ENCODE measurements at regions not wholly inside any gene's neighbourhood (a gene's known extent, or its start where the extent isn't known, plus 50 kb on each side); places are given as distances from the start of the nearest gene placed in this dataset.

- Histone ChIP-seq H3K36me3 (ENCODE audit: control insufficient read depth in 1 of 2, insufficient read depth in 2 of 2, low read length in 2 of 2) (no peaks in the 10 kb centered on the region), H3K9me2 (ENCODE audit: insufficient read depth) (no peaks in the 10 kb centered on the region), H3K27ac (ENCODE audit: low read depth, low read length) (no peak overlapping the region), H3K27me3 (ENCODE audit: insufficient read depth, low read length) (no peaks in the 10 kb centered on the region), H3K4me2 (ENCODE audit: low read length) (no peak overlapping the region), H3K79me2 (ENCODE audit: insufficient read depth, low read length) (no peaks in the 10 kb centered on the region), H3K9ac (ENCODE audit: low read length) (no peak overlapping the region), H3K4me3 (replicated peaks in 1 of 2; ENCODE audit: low read depth in 1 of 2, low read length in 2 of 2) (no peak overlapping the region), H2AFZ (ENCODE audit: low read depth, low read length, poor library complexity, severe bottlenecking) (no peak overlapping the region), H3K4me1 (ENCODE audit: control insufficient read depth in 1 of 2, insufficient read depth in 2 of 2, low read length in 2 of 2) (peaks cover 0 to 4% of the 10 kb centered on the region in 2 experiments; a peak in 1 of 4 replicates), H4K20me1 (ENCODE audit: insufficient read depth) (no peaks in the 10 kb centered on the region), H3K9me3 (ENCODE audit: control insufficient read depth in 1 of 2, insufficient read depth in 1 of 2, low read depth in 1 of 2, low read length in 2 of 2) (no peaks in the 10 kb centered on the region)
- intact Hi-C loops (cut with micrococcal nuclease): no loop called here
- POLR2A ChIA-PET: no interaction called here
- CTCF ChIA-PET: no interaction called here
- ATAC-seq: no peak
- RAD21 ChIA-PET (ENCODE audit: low non-redundant PET in 1 of 2, low total read pairs in 2 of 2, uncharacterized antibody in 2 of 2, unreplicated experiment in 2 of 2): no interaction called here
- no peak for TF ChIP-seq SRF (IDR thresholded peaks at IDR 0.05; ENCODE audit: low read depth)
- TF ChIP-seq CEBPB (IDR thresholded peaks at IDR 0.05; ENCODE audit: low read depth): no peak
- no peak for TF ChIP-seq EZH2phosphoT487 (IDR thresholded peaks at IDR 0.05; ENCODE audit: borderline replicate concordance)
- no peak for TF ChIP-seq TCF7L2 (IDR thresholded peaks at IDR 0.05; ENCODE audit: borderline replicate concordance, extremely low read depth, insufficient read depth, insufficient read length)
- TF ChIP-seq RAD21 (IDR thresholded peaks at IDR 0.05; ENCODE audit: low read depth): no peak
- no peak for TF ChIP-seq ZBTB33 (IDR thresholded peaks at IDR 0.05; ENCODE audit: extremely low read depth, insufficient replicate concordance, low read length)
- no peak for TF ChIP-seq REST (IDR thresholded peaks at IDR 0.05; ENCODE audit: low read depth)
- TF ChIP-seq SP1 (IDR thresholded peaks at IDR 0.05; ENCODE audit: low read depth): no peak
- no peak for TF ChIP-seq MAX (IDR thresholded peaks at IDR 0.05)
- TF ChIP-seq ATF3 (IDR thresholded peaks at IDR 0.05): no peak
- no peak for TF ChIP-seq CBX3 (IDR thresholded peaks at IDR 0.05; ENCODE audit: low read depth)
- TF ChIP-seq CTCF (IDR thresholded peaks at IDR 0.05 in 2 of 3, conservative IDR thresholded peaks at IDR 0.05 in 1 of 3; ENCODE audit: borderline replicate concordance in 1 of 3, insufficient read depth in 1 of 3, low read depth in 2 of 3, low read length in 2 of 3): no peak
- TF ChIP-seq ELF1 (IDR thresholded peaks at IDR 0.05; ENCODE audit: borderline replicate concordance, low read depth): no peak
- TF ChIP-seq ZNF274 (IDR thresholded peaks at IDR 0.05; ENCODE audit: low read depth, low read length): no peak
- TF ChIP-seq JUND (IDR thresholded peaks at IDR 0.05): no peak
- TF ChIP-seq ZFX (IDR thresholded peaks at IDR 0.05): no peak
- TF ChIP-seq FOSL1 (IDR thresholded peaks at IDR 0.05; ENCODE audit: low read depth): no peak
- no peak for TF ChIP-seq SIN3A (IDR thresholded peaks at IDR 0.05; ENCODE audit: low read depth)
- no peak for TF ChIP-seq YY1 (IDR thresholded peaks at IDR 0.05; ENCODE audit: extremely low read depth, insufficient replicate concordance, low read depth, low read length)
- no peak for TF ChIP-seq POLR2A (IDR thresholded peaks at IDR 0.05; ENCODE audit: borderline replicate concordance, extremely low read depth, insufficient read depth, insufficient read length)
- BruUV-seq (replicated peaks): no TSS peak
- DNase-seq (ENCODE audit: low read depth, low spot score): no peak
These were observed 192.2 kb downstream of the TGFB2 start for GRCh38 chr1:218537122-218537913.
